ENCODE measurements at regions not wholly inside any gene's neighbourhood (a gene's known extent, or its start where the extent isn't known, plus 50 kb on each side); places are given as distances from the start of the nearest gene placed in this dataset.

- no peak for TF ChIP-seq EZH2 (IDR thresholded peaks at IDR 0.05)
- no peak for TF ChIP-seq FOXP2 (optimal IDR thresholded peaks at IDR 0.05; ENCODE audit: control extremely low read depth, extremely low read length, insufficient read depth)
- no peak for TF ChIP-seq POLR2AphosphoS5 (IDR thresholded peaks at IDR 0.05; ENCODE audit: borderline replicate concordance, low read depth, low read length)
Measured at GRCh38 chr16:66161269-66161668, 205.2 kb upstream of the CDH5 start.
